HUES6 (cell line): ENCODE measurements at regions not wholly inside any gene's neighbourhood (a gene's known extent, or its start where the extent isn't known, plus 50 kb on each side); places are given as distances from the start of the nearest gene placed in this dataset.

Experiments used
- H3K27ac ChIP-seq: 2 replicates; pipeline ENCODE4 v1.7.0; 2013; ENCODE audit warnings: low read depth, mild to moderate bottlenecking, low read length, inconsistent platforms
- H3K27me3 ChIP-seq: 2 replicates; pipeline ENCODE4 v1.6.1; 2013; ENCODE audit warnings: low read length; ENCODE audit not compliant: control insufficient read depth, insufficient read depth
- H3K36me3 ChIP-seq: 2 replicates; pipeline ENCODE4 v1.6.1; 2013; ENCODE audit warnings: low read length; ENCODE audit not compliant: control insufficient read depth, insufficient read depth
- H3K4me1 ChIP-seq: 2 replicates; pipeline ENCODE4 v1.6.1; 2013; ENCODE audit warnings: low read length; ENCODE audit not compliant: control insufficient read depth, insufficient read depth
- H3K4me3 ChIP-seq: 2 replicates; pipeline ENCODE4 v1.5.1; 2013; ENCODE audit warnings: low read depth, low read length
- H3K9ac ChIP-seq: one replicate; pipeline ENCODE4 v1.6.1; 2013; ENCODE audit warnings: mild to moderate bottlenecking, low read length
- H3K9me3 ChIP-seq: 2 replicates; pipeline ENCODE4 v1.6.1; 2013; ENCODE audit warnings: low read depth, low read length; ENCODE audit not compliant: control insufficient read depth, insufficient read depth

GRCh38 chr14:101033006-101033405 lies 129.5 kb upstream of the RTL1 start:
- H3K4me3 ChIP-seq, result no peak overlapping the region
- H3K36me3 ChIP-seq, result peaks cover 29% of the 10 kb centered on the region; the same call in 1 of the 2 replicates
- H3K27me3 ChIP-seq, result no peaks in the 10 kb centered on the region

GRCh38 chr14:101033446-101034165 lies 130.1 kb upstream of the RTL1 start:
- Histone ChIP-seq H3K4me1 (no peaks in the 10 kb centered on the region), H3K27me3 (no peaks in the 10 kb centered on the region), H3K9me3 (no peaks in the 10 kb centered on the region), H3K27ac (no peak overlapping the region), H3K4me3 (no peak overlapping the region), H3K9ac (no peak overlapping the region), H3K36me3 (peaks cover 29% of the 10 kb centered on the region; the same call in 1 of the 2 replicates)

More at GRCh38 chr14:101033006-101033405, 129.5 kb upstream of the RTL1 start:
- H3K27ac ChIP-seq, result no peak overlapping the region
- H3K4me1 ChIP-seq, result no peaks in the 10 kb centered on the region
- H3K9ac ChIP-seq, result no peak overlapping the region
- no peaks in the 10 kb centered on the region for H3K9me3 ChIP-seq

GRCh38 chr14:101034986-101035385 lies 131.5 kb upstream of the RTL1 start:
- Histone ChIP-seq H3K27ac (no peak overlapping the region), H3K27me3 (no peaks in the 10 kb centered on the region), H3K9me3 (no peaks in the 10 kb centered on the region), H3K4me1 (no peaks in the 10 kb centered on the region), H3K4me3 (no peak overlapping the region), H3K36me3 (peaks cover 26% of the 10 kb centered on the region; the same call in 1 of the 2 replicates), H3K9ac (no peak overlapping the region)

GRCh38 chr14:101035466-101036225 lies 132.1 kb upstream of the RTL1 start:
- Histone ChIP-seq H3K4me3 (no peak overlapping the region), H3K27ac (no peak overlapping the region), H3K27me3 (no peaks in the 10 kb centered on the region), H3K9ac (no peak overlapping the region), H3K36me3 (peaks cover 29% of the 10 kb centered on the region; the same call in 1 of the 2 replicates), H3K4me1 (no peaks in the 10 kb centered on the region), H3K9me3 (no peaks in the 10 kb centered on the region)

GRCh38 chr14:101037021-101037817 lies 133.7 kb upstream of the RTL1 start:
- Histone ChIP-seq H3K4me3 (no peak overlapping the region), H3K9ac (no peak overlapping the region), H3K27ac (no peak overlapping the region), H3K4me1 (no peaks in the 10 kb centered on the region), H3K27me3 (no peaks in the 10 kb centered on the region), H3K9me3 (no peaks in the 10 kb centered on the region), H3K36me3 (peaks cover 35% of the 10 kb centered on the region; the same call in 1 of the 2 replicates)

GRCh38 chr14:101039031-101039754 lies 135.7 kb upstream of the RTL1 start:
- Histone ChIP-seq H3K9ac (no peak overlapping the region), H3K27me3 (no peaks in the 10 kb centered on the region), H3K9me3 (no peaks in the 10 kb centered on the region), H3K4me3 (no peak overlapping the region), H3K27ac (no peak overlapping the region), H3K4me1 (no peaks in the 10 kb centered on the region), H3K36me3 (peaks cover 45% of the 10 kb centered on the region; the same call in 1 of the 2 replicates)

GRCh38 chr14:101039755-101040138 lies 136.2 kb upstream of the RTL1 start:
- Histone ChIP-seq H3K9me3 (no peaks in the 10 kb centered on the region), H3K9ac (no peak overlapping the region), H3K4me3 (no peak overlapping the region), H3K4me1 (no peaks in the 10 kb centered on the region), H3K27me3 (no peaks in the 10 kb centered on the region), H3K36me3 (peaks cover 46% of the 10 kb centered on the region; the same call in 1 of the 2 replicates), H3K27ac (no peak overlapping the region)

GRCh38 chr14:101040538-101041442 lies 137.3 kb upstream of the RTL1 start:
- Histone ChIP-seq H3K4me1 (no peaks in the 10 kb centered on the region), H3K9ac (no peak overlapping the region), H3K27me3 (no peaks in the 10 kb centered on the region), H3K27ac (no peak overlapping the region), H3K4me3 (no peak overlapping the region), H3K9me3 (no peaks in the 10 kb centered on the region), H3K36me3 (peaks cover 42% of the 10 kb centered on the region; the same call in 1 of the 2 replicates)

- Histone ChIP-seq H3K36me3 (peaks cover 43% of the 10 kb centered on the region; the same call in 1 of the 2 replicates), H3K9me3 (peaks cover 2% of the 10 kb centered on the region; the same call in 1 of the 2 replicates), H3K9ac (no peak overlapping the region), H3K4me3 (no peak overlapping the region), H3K4me1 (no peaks in the 10 kb centered on the region), H3K27ac (no peak overlapping the region), H3K27me3 (no peaks in the 10 kb centered on the region)
Measured at GRCh38 chr14:101043891-101044290, 140.4 kb upstream of the RTL1 start.
